ENCODE measurements at regions not wholly inside any gene's neighbourhood (a gene's known extent, or its start where the extent isn't known, plus 50 kb on each side); places are given as distances from the start of the nearest gene placed in this dataset.

GRCh38 chr20:37643400-37643799, 50.4 kb upstream of the CTNNBL1 start:
- no peak for DNase-seq

GRCh38 chr20:37642246-37642645, 51.6 kb upstream of the CTNNBL1 start:
- no peak for DNase-seq

GRCh38 chr20:37640600-37641561, 52.9 kb upstream of the CTNNBL1 start:
- DNase-seq, result no peak

GRCh38 chr20:37638527-37638926, 55.3 kb upstream of the CTNNBL1 start:
- no peak for DNase-seq

- no peak for DNase-seq
These were observed 56.9 kb upstream of the CTNNBL1 start for GRCh38 chr20:37636977-37637376.

GRCh38 chr20:37636212-37636975, 57.4 kb upstream of the CTNNBL1 start:
- no peak for DNase-seq

- no peak for DNase-seq
These were observed 62.8 kb upstream of the CTNNBL1 start for GRCh38 chr20:37630993-37631392.

- DNase-seq, result no peak
These were observed 63.7 kb upstream of the CTNNBL1 start for GRCh38 chr20:37630166-37630565.

GRCh38 chr20:37627767-37628130, 66.1 kb upstream of the CTNNBL1 start:
- no peak for DNase-seq

GRCh38 chr20:37627060-37627766, 66.6 kb upstream of the CTNNBL1 start:
- peak; percentile 74 for DNase-seq

- DNase-seq, result no peak
These were observed 68.9 kb upstream of the CTNNBL1 start for GRCh38 chr20:37624963-37625362.

GRCh38 chr20:37622728-37623127, 71.1 kb upstream of the CTNNBL1 start:
- no peak for DNase-seq

- no peak for DNase-seq
These were observed 74.3 kb upstream of the CTNNBL1 start for GRCh38 chr20:37619496-37619895.

GRCh38 chr20:37616110-37616425, 77.8 kb upstream of the CTNNBL1 start:
- no peak for DNase-seq

- DNase-seq, result no peak
These were observed 78.3 kb upstream of the CTNNBL1 start for GRCh38 chr20:37615340-37616109.

GRCh38 chr20:37611852-37612251, 82.0 kb upstream of the CTNNBL1 start:
- DNase-seq, result no peak

- DNase-seq, result no peak
These were observed 82.5 kb upstream of the CTNNBL1 start for GRCh38 chr20:37611346-37611745.

GRCh38 chr20:37610203-37610798, 82.6 kb upstream of the BLCAP start:
- no peak for DNase-seq

GRCh38 chr20:37602634-37603033, 75.0 kb upstream of the BLCAP start:
- DNase-seq, result no peak

- DNase-seq, result no peak
These were observed 72.8 kb upstream of the BLCAP start for GRCh38 chr20:37600486-37600885.

Data from muscle of arm (tissue), 1 donor.